Upper lobe of left lung (tissue), 4 donors: ENCODE measurements at regions not wholly inside any gene's neighbourhood (a gene's known extent, or its start where the extent isn't known, plus 50 kb on each side); places are given as distances from the start of the nearest gene placed in this dataset.

ENCODE experiments used
- EP300 ChIP-seq, 4 donors: sonication (generic); formaldehyde crosslinking; IDR thresholded peaks; one replicate each; pipeline ENCODE4 v1.5.1; 2017; ENCODE audit warnings: antibody characterized with exemption in 4 of 4, control low read depth in 2 of 4
- TF ChIP-seq, protein P1 (sequence below), 6 experiments: fragments of 450-650 bp in 4 of 6; fragments of 200-600 bp in 2 of 6; sonication (generic) in 2 of 6; IDR thresholded peaks; one replicate each; pipeline ENCODE4 v1.5.1; 2016 to 2019; ENCODE audit warnings: antibody characterized with exemption in 6 of 6

DNA sequence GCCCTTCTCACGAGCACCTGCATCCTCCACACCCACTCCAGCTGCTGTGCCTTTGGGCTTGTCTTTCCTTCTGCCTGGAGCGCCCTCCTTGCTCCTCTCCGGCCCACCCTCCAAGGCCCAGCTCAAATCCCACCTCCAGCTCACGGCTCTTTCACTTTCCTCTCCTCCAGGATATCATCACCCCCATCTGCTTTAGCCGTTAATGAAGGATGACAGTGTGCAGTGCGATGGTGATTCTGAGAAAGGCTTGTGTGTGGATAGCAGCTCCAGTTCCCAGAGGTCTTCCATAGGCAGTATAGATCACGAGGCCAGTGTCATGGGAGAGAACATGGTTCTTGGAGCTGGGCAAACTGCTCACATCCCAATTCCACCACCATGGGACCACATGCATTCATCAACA lies 237.4 kb downstream of the TLE3 start:
- TF ChIP-seq, protein P1, sequence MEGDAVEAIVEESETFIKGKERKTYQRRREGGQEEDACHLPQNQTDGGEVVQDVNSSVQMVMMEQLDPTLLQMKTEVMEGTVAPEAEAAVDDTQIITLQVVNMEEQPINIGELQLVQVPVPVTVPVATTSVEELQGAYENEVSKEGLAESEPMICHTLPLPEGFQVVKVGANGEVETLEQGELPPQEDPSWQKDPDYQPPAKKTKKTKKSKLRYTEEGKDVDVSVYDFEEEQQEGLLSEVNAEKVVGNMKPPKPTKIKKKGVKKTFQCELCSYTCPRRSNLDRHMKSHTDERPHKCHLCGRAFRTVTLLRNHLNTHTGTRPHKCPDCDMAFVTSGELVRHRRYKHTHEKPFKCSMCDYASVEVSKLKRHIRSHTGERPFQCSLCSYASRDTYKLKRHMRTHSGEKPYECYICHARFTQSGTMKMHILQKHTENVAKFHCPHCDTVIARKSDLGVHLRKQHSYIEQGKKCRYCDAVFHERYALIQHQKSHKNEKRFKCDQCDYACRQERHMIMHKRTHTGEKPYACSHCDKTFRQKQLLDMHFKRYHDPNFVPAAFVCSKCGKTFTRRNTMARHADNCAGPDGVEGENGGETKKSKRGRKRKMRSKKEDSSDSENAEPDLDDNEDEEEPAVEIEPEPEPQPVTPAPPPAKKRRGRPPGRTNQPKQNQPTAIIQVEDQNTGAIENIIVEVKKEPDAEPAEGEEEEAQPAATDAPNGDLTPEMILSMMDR (IDR thresholded peaks at IDR 0.05): no peak
- TF ChIP-seq EP300 (IDR thresholded peaks at IDR 0.05): no peak
